ENCODE measurements at regions not wholly inside any gene's neighbourhood (a gene's known extent, or its start where the extent isn't known, plus 50 kb on each side); places are given as distances from the start of the nearest gene placed in this dataset.
A peak's percentile ranks its signal among the peaks of the same experiment; 100 is the strongest.

- TF ChIP-seq CTCF (IDR thresholded peaks at IDR 0.05; ENCODE audit: low read depth, low read length): no peak
- no peak for DNase-seq (ENCODE audit: low read depth, low spot score)
- in situ Hi-C loops (cut with HindIII; ENCODE audit: low sequenced_read_pairs): no loop called here
- H3K4me3 ChIP-seq (ENCODE audit: low read depth, low read length): no peak overlapping the region
These were observed 92.3 kb upstream of the MAD2L1 start for GRCh38 chr4:120158841-120159463.

- in situ Hi-C loops (cut with HindIII; ENCODE audit: low sequenced_read_pairs): no loop called here
- no peak for DNase-seq (ENCODE audit: low read depth, low spot score)
- no peak overlapping the region for H3K4me3 ChIP-seq (ENCODE audit: low read depth, low read length)
- TF ChIP-seq CTCF (IDR thresholded peaks at IDR 0.05; ENCODE audit: low read depth, low read length): no peak
These were observed 91.4 kb upstream of the MAD2L1 start for GRCh38 chr4:120158046-120158445.

- peak; percentile 55 for TF ChIP-seq CTCF (IDR thresholded peaks at IDR 0.05; ENCODE audit: low read depth, low read length)
- peak; percentile 85 for DNase-seq (ENCODE audit: low read depth, low spot score)
- in situ Hi-C loops (cut with HindIII; ENCODE audit: low sequenced_read_pairs): no loop called here
- H3K4me3 ChIP-seq (ENCODE audit: low read depth, low read length): no peak overlapping the region
These were observed 89.6 kb upstream of the MAD2L1 start for GRCh38 chr4:120156120-120156718.

- DNase-seq (ENCODE audit: low read depth, low spot score): no peak
- no peak for TF ChIP-seq CTCF (IDR thresholded peaks at IDR 0.05; ENCODE audit: low read depth, low read length)
- H3K4me3 ChIP-seq (ENCODE audit: low read depth, low read length): no peak overlapping the region
- in situ Hi-C loops (cut with HindIII; ENCODE audit: low sequenced_read_pairs): no loop called here
These were observed 88.6 kb upstream of the MAD2L1 start for GRCh38 chr4:120155287-120155686.

- in situ Hi-C loops (cut with HindIII; ENCODE audit: low sequenced_read_pairs): no loop called here
- H3K4me3 ChIP-seq (ENCODE audit: low read depth, low read length): no peak overlapping the region
- no peak for DNase-seq (ENCODE audit: low read depth, low spot score)
- TF ChIP-seq CTCF (IDR thresholded peaks at IDR 0.05; ENCODE audit: low read depth, low read length): no peak
These were observed 78.0 kb upstream of the MAD2L1 start for GRCh38 chr4:120144634-120145033.

- no peak for DNase-seq (ENCODE audit: low read depth, low spot score)
- no peak for TF ChIP-seq CTCF (IDR thresholded peaks at IDR 0.05; ENCODE audit: low read depth, low read length)
- H3K4me3 ChIP-seq (ENCODE audit: low read depth, low read length): no peak overlapping the region
- in situ Hi-C loops (cut with HindIII; ENCODE audit: low sequenced_read_pairs): no loop called here
These were observed 77.4 kb upstream of the MAD2L1 start for GRCh38 chr4:120144041-120144440.
